ENCODE measurements at regions not wholly inside any gene's neighbourhood (a gene's known extent, or its start where the extent isn't known, plus 50 kb on each side); places are given as distances from the start of the nearest gene placed in this dataset.
A peak's percentile ranks its signal among the peaks of the same experiment; 100 is the strongest.

DNA sequence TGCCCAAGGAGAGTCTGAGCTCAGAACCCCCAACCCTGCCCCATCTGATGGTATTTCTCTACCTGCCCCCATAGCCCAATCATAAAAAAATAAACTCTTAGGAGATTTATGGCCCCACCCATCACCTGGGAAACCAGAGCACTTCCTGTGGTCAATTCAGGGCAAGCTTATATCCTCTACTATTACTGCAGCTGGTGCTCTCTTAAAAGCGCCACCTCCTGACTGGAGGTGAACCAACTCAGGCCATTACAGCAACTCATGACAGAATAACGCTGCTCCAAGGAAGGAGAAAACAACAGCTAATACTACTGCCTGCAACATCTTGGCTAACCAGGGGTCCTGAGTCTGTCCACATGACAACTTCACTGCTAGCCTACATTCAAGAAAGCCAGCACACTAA lies 195.7 kb downstream of the MTCL1 start:
- Histone ChIP-seq H3K27me3 (ENCODE audit: insufficient read depth, low read length) (no peaks in the 10 kb centered on the region), H3K79me2 (ENCODE audit: insufficient read depth, low read length) (no peaks in the 10 kb centered on the region), H3K9me3 (ENCODE audit: control insufficient read depth in 1 of 2, insufficient read depth in 1 of 2, low read depth in 1 of 2, low read length in 2 of 2) (no peaks in the 10 kb centered on the region), H3K9ac (ENCODE audit: low read length) (no peak overlapping the region), H3K36me3 (ENCODE audit: control insufficient read depth in 1 of 2, insufficient read depth in 2 of 2, low read length in 2 of 2) (no peaks in the 10 kb centered on the region), H3K9me2 (ENCODE audit: insufficient read depth) (no peaks in the 10 kb centered on the region), H3K4me2 (ENCODE audit: low read length) (no peak overlapping the region), H3K4me3 (replicated peaks in 1 of 2; ENCODE audit: low read depth in 1 of 2, low read length in 2 of 2) (no peak overlapping the region), H4K20me1 (ENCODE audit: insufficient read depth) (no peaks in the 10 kb centered on the region), H3K27ac (ENCODE audit: low read depth, low read length) (no peak overlapping the region), H2AFZ (ENCODE audit: low read depth, low read length, poor library complexity, severe bottlenecking) (no peak overlapping the region), H3K4me1 (ENCODE audit: control insufficient read depth in 1 of 2, insufficient read depth in 2 of 2, low read length in 2 of 2) (0 out of 4 replicates have a peak, but pooled peaks cover 0 to under 1% of the 10 kb centered on the region in 2 experiments)
- ATAC-seq = peak; percentile 77
- CTCF ChIA-PET = interaction anchor here (1.1 kb wide), 1 partner anchor 11 kb away, joined by 3 read pairs; no protein-coding TSS in a partner anchor
- POLR2A ChIA-PET = interaction anchor here (0.6 kb wide), 1 partner anchor 208 kb away, joined by 3 read pairs; no protein-coding TSS in a partner anchor
- DNase-seq (ENCODE audit: low read depth, low spot score) = no peak
- no TSS peak for BruUV-seq (replicated peaks)
- RAD21 ChIA-PET (ENCODE audit: low non-redundant PET in 1 of 2, low total read pairs in 2 of 2, uncharacterized antibody in 2 of 2, unreplicated experiment in 2 of 2) = no interaction called here
- intact Hi-C loops (cut with micrococcal nuclease) = no loop called here
- TF ChIP-seq SP1 (IDR thresholded peaks at IDR 0.05; ENCODE audit: low read depth) = no peak
- no peak for TF ChIP-seq ZFX (IDR thresholded peaks at IDR 0.05)
- TF ChIP-seq RAD21 (IDR thresholded peaks at IDR 0.05; ENCODE audit: low read depth) = no peak
- no peak for TF ChIP-seq CBX3 (IDR thresholded peaks at IDR 0.05; ENCODE audit: low read depth)
- no peak for TF ChIP-seq TCF7L2 (IDR thresholded peaks at IDR 0.05; ENCODE audit: borderline replicate concordance, extremely low read depth, insufficient read depth, insufficient read length)
- TF ChIP-seq ZNF274 (IDR thresholded peaks at IDR 0.05; ENCODE audit: low read depth, low read length) = no peak
- no peak for TF ChIP-seq EGR1 (IDR thresholded peaks at IDR 0.05; ENCODE audit: low read depth)
- no peak for TF ChIP-seq CEBPB (IDR thresholded peaks at IDR 0.05; ENCODE audit: low read depth)
- TF ChIP-seq, protein P1, sequence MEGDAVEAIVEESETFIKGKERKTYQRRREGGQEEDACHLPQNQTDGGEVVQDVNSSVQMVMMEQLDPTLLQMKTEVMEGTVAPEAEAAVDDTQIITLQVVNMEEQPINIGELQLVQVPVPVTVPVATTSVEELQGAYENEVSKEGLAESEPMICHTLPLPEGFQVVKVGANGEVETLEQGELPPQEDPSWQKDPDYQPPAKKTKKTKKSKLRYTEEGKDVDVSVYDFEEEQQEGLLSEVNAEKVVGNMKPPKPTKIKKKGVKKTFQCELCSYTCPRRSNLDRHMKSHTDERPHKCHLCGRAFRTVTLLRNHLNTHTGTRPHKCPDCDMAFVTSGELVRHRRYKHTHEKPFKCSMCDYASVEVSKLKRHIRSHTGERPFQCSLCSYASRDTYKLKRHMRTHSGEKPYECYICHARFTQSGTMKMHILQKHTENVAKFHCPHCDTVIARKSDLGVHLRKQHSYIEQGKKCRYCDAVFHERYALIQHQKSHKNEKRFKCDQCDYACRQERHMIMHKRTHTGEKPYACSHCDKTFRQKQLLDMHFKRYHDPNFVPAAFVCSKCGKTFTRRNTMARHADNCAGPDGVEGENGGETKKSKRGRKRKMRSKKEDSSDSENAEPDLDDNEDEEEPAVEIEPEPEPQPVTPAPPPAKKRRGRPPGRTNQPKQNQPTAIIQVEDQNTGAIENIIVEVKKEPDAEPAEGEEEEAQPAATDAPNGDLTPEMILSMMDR (IDR thresholded peaks at IDR 0.05 in 2 of 3, conservative IDR thresholded peaks at IDR 0.05 in 1 of 3; ENCODE audit: borderline replicate concordance in 1 of 3, insufficient read depth in 1 of 3, low read depth in 2 of 3, low read length in 2 of 3) = no peak
- no peak for TF ChIP-seq POLR2A (IDR thresholded peaks at IDR 0.05; ENCODE audit: borderline replicate concordance, extremely low read depth, insufficient read depth, insufficient read length)
- TF ChIP-seq, protein P2, sequence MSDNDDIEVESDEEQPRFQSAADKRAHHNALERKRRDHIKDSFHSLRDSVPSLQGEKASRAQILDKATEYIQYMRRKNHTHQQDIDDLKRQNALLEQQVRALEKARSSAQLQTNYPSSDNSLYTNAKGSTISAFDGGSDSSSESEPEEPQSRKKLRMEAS (IDR thresholded peaks at IDR 0.05) = no peak
- TF ChIP-seq EZH2phosphoT487 (IDR thresholded peaks at IDR 0.05; ENCODE audit: borderline replicate concordance) = no peak
- TF ChIP-seq, protein P3, sequence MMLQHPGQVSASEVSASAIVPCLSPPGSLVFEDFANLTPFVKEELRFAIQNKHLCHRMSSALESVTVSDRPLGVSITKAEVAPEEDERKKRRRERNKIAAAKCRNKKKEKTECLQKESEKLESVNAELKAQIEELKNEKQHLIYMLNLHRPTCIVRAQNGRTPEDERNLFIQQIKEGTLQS (IDR thresholded peaks at IDR 0.05) = no peak
- TF ChIP-seq EZH2 (IDR thresholded peaks at IDR 0.05) = no peak
- no peak for TF ChIP-seq SIN3A (IDR thresholded peaks at IDR 0.05; ENCODE audit: low read depth)
- no peak for TF ChIP-seq POLR2AphosphoS5 (IDR thresholded peaks at IDR 0.05; ENCODE audit: low read depth, low read length)
- no peak for TF ChIP-seq JUND (IDR thresholded peaks at IDR 0.05)

Data from HCT116 (cell line).